ENCODE measurements at regions not wholly inside any gene's neighbourhood (a gene's known extent, or its start where the extent isn't known, plus 50 kb on each side); places are given as distances from the start of the nearest gene placed in this dataset.

DNA sequence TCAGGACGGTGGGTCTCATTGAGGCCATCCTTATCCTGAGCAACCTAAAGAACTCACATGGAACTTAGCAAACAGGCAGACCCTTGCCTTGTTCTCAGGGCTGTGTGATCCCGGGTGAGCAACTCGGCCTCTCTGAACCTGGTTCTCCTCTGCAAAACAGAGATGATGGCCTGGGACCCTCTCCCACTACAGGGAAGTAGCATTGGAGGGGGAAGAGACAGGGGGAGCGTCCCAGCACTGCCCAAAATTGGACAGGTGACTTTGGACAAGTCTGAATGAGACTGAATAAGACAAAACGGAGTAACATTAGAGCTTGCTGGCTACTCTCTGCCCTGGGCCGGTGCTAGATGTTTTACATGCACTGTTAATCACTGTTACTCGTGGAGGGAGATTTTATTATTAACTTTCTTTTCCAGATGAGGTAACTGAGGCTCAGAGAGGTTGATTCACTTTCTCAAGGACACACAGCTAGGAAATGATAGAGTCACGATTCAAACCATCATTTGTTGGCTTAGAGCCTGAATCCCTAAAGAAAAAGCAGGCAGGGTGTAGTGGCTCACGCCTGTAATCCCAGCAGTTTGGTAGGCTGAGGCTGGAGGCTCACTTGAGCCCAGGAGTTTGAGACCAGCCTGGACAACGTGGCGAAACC lies 136.4 kb downstream of the C9orf50 start:
- Histone ChIP-seq H3K4me1 (ENCODE audit: control insufficient read depth in 5 of 5, insufficient read depth in 5 of 5, low read length in 5 of 5) (peaks cover 0 to 86% (median 46%) of the 10 kb centered on the region in 5 donors), H3K36me3 (ENCODE audit: control insufficient read depth in 4 of 4, insufficient read depth in 4 of 4, low read length in 4 of 4) (no peaks in the 10 kb centered on the region), H3K4me3 (no peak overlapping the region), H3K9me3 (ENCODE audit: control insufficient read depth in 4 of 4, insufficient read depth in 3 of 4, low read length in 3 of 4) (no peaks in the 10 kb centered on the region), H3K27me3 (ENCODE audit: control insufficient read depth in 3 of 3, insufficient read depth in 3 of 3, low read length in 2 of 3) (no peaks in the 10 kb centered on the region), H3K27ac (ENCODE audit: low read depth in 1 of 2, low read length in 1 of 2) (peak overlapping the region; percentile 98 to 99), H3K9ac (ENCODE audit: insufficient read depth in 1 of 2, low read length in 2 of 2) (peak overlapping the region; percentile 76 to 82)
- ATAC-seq (ENCODE audit: insufficient read depth, low FRiP score) (no peak), DNase-seq (no peak)
- TF ChIP-seq, protein P1, sequence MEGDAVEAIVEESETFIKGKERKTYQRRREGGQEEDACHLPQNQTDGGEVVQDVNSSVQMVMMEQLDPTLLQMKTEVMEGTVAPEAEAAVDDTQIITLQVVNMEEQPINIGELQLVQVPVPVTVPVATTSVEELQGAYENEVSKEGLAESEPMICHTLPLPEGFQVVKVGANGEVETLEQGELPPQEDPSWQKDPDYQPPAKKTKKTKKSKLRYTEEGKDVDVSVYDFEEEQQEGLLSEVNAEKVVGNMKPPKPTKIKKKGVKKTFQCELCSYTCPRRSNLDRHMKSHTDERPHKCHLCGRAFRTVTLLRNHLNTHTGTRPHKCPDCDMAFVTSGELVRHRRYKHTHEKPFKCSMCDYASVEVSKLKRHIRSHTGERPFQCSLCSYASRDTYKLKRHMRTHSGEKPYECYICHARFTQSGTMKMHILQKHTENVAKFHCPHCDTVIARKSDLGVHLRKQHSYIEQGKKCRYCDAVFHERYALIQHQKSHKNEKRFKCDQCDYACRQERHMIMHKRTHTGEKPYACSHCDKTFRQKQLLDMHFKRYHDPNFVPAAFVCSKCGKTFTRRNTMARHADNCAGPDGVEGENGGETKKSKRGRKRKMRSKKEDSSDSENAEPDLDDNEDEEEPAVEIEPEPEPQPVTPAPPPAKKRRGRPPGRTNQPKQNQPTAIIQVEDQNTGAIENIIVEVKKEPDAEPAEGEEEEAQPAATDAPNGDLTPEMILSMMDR (IDR thresholded peaks at IDR 0.05; ENCODE audit: control extremely low read depth, extremely low read depth) = no peak
- 71 to 90% methylated on average over 11 of the region's 11 CpGs for WGBS, 2 donors

DNA sequence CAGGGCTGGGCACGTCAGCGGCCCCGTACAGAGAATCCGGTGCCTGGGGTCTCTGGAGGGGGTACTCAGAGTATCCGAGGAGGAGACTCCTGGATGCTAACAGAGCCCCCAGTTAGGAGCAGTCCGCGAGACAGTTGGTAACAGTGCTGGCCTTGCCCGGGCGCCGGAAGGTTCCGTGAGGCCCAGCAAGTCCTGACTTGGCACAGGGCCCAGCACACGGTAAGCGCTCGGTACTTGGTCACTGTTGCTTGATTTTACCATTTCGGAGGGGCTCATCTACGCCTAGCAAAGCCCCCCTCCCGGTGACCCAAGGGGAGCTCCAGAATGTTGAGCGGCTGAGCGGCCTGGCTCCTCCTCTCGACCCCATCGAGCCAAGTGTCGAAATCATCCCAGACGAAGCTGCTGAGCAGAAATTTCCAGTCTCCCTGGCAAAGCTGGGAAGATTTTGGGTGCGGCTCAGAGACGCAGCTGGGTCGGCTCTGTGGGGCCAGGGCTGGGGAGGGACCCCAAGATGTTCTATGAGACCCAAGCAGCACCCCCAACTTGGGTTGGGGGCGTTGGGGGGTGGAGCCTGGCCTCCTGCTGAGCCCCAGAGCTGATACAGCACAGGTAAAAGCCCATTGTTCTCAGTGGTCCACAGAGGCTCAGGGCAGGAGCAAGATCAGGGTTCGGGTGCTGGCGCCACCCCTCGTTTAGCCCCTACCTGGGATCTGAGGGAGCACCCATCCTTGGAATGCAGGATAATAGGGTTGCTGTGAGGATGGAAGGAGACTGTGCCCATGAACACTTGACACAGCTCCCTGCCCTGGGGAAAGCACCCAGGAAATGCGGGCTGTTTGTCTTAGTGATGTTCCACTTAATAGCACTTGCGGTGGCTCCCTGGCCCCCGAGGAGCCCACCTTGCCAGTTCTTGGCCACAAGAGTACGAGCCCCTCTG lies 137.2 kb downstream of the C9orf50 start:
- Histone ChIP-seq H3K36me3 (ENCODE audit: control insufficient read depth in 4 of 4, insufficient read depth in 4 of 4, low read length in 4 of 4) (no peaks in the 10 kb centered on the region), H3K27me3 (ENCODE audit: control insufficient read depth in 3 of 3, insufficient read depth in 3 of 3, low read length in 2 of 3) (no peaks in the 10 kb centered on the region), H3K27ac (ENCODE audit: low read depth in 1 of 2, low read length in 1 of 2) (peak overlapping the region; percentile 98 to 99), H3K4me3 (peak overlapping the region; percentile 5), H3K9me3 (ENCODE audit: control insufficient read depth in 4 of 4, insufficient read depth in 3 of 4, low read length in 3 of 4) (no peaks in the 10 kb centered on the region), H3K4me1 (ENCODE audit: control insufficient read depth in 5 of 5, insufficient read depth in 5 of 5, low read length in 5 of 5) (peaks cover 0 to 86% (median 49%) of the 10 kb centered on the region in 5 donors), H3K9ac (ENCODE audit: insufficient read depth in 1 of 2, low read length in 2 of 2) (peak overlapping the region; percentile 76 to 82)
- DNase-seq (peak; percentile 96 to 98 (median 98)), ATAC-seq (ENCODE audit: insufficient read depth, low FRiP score) (peak; percentile 14)
- TF ChIP-seq, protein P1 (IDR thresholded peaks at IDR 0.05; ENCODE audit: control extremely low read depth, extremely low read depth) = no peak
- 17 to 23% methylated on average over 33 to 34 of the region's 34 CpGs for WGBS, 2 donors

DNA sequence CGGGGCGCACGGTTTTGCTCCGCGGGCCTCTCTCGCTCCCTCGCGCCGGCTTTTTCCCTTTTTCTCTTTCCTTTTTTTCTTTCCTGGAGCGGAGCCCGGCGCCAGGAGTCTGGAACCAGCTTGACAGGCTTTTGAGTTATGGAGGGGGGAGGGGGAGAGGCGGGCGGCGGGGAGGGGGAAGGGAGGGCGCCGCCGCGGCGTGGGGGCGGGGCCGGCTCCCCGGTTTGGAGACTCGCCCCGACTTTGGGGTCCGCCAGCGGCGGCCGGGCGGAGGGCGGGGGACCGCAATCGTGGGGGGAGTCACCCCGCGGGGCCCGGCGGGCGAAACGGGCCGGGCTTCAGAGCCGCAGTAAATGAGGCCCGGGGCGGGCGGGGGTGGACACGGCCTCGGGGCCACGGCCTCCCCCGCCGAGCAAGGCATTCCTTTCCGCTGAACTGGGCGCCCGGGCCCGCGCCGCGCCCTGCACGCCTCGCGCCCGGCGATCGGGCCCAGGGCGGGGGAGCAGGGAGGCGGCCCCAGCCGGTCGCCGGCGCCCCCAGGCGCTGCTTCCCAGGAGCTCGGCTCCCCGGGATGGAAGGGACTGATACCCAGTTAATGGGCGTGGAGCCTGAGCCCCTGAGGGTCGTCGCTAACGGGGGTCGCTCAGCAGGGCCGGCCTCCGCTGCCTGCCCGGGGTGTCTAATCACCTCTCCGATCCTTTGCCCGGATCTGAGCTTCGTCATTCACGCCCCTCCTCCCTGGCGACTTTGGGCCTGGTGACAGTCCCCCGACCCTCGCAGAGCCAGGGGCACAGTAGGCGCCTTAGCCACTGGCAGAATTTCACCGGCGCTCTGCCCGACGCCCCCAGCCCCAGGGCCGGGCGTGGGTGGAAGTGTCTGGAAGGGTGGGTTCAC lies 138.1 kb downstream of the C9orf50 start:
- Histone ChIP-seq H3K36me3 (ENCODE audit: control insufficient read depth in 4 of 4, insufficient read depth in 4 of 4, low read length in 4 of 4) (no peaks in the 10 kb centered on the region), H3K4me3 (peak overlapping the region; percentile 5), H3K4me1 (ENCODE audit: control insufficient read depth in 5 of 5, insufficient read depth in 5 of 5, low read length in 5 of 5) (peaks cover 0 to 83% (median 47%) of the 10 kb centered on the region in 5 donors), H3K27me3 (ENCODE audit: control insufficient read depth in 3 of 3, insufficient read depth in 3 of 3, low read length in 2 of 3) (no peaks in the 10 kb centered on the region), H3K27ac (ENCODE audit: low read depth in 1 of 2, low read length in 1 of 2) (peak overlapping the region; percentile 98 to 99), H3K9ac (ENCODE audit: insufficient read depth in 1 of 2, low read length in 2 of 2) (peak overlapping the region; percentile 76 to 80), H3K9me3 (ENCODE audit: control insufficient read depth in 4 of 4, insufficient read depth in 3 of 4, low read length in 3 of 4) (no peaks in the 10 kb centered on the region)
- 1 to 3% methylated on average over 50 to 93 of the region's 93 CpGs for WGBS, 2 donors
- DNase-seq (peak; percentile 94 to 98 (median 96)), ATAC-seq (ENCODE audit: insufficient read depth, low FRiP score) (peak; percentile 72)
- TF ChIP-seq, protein P1 (IDR thresholded peaks at IDR 0.05; ENCODE audit: control extremely low read depth, extremely low read depth) = no peak

Measured in lung (tissue), 11 donors.